H9 (cell line): ENCODE measurements at regions not wholly inside any gene's neighbourhood (a gene's known extent, or its start where the extent isn't known, plus 50 kb on each side); places are given as distances from the start of the nearest gene placed in this dataset.
A peak's percentile ranks its signal among the peaks of the same experiment; 100 is the strongest.

Source experiments
- DNase-seq: peaks from one replicate; pipeline ENCODE4 v3.0.0-alpha.2; 2017
- H2AFZ ChIP-seq: one replicate; pipeline ENCODE4 v1.6.1; 2013; ENCODE audit warnings: mild to moderate bottlenecking, low read length, control low read depth, moderate library complexity
- H2AK5ac ChIP-seq: 2 replicates; pipeline ENCODE4 v1.6.1; 2013; ENCODE audit warnings: low read length, control low read depth, mixed read lengths; ENCODE audit not compliant: insufficient read length
- H2BK120ac ChIP-seq: one replicate; pipeline ENCODE4 v1.6.1; 2013; ENCODE audit warnings: low read depth, mild to moderate bottlenecking, low read length, control low read depth, inconsistent platforms; ENCODE audit not compliant: poor library complexity, severe bottlenecking
- H2BK12ac ChIP-seq: 2 replicates; pipeline ENCODE4 v1.6.1; 2013; ENCODE audit warnings: low read length, control low read depth, mixed read lengths, low read depth; ENCODE audit not compliant: insufficient read length
- H2BK15ac ChIP-seq: 2 replicates; pipeline ENCODE4 v1.6.1; 2013; ENCODE audit warnings: low read depth, low read length, control low read depth
- H2BK20ac ChIP-seq: one replicate; pipeline ENCODE4 v1.6.1; 2013; ENCODE audit warnings: low read depth, mild to moderate bottlenecking, low read length, control low read depth, inconsistent platforms; ENCODE audit not compliant: poor library complexity, severe bottlenecking
- H2BK5ac ChIP-seq: 2 replicates; pipeline ENCODE4 v1.6.1; 2013; ENCODE audit warnings: low read length, control low read depth, mixed read lengths; ENCODE audit not compliant: insufficient read length
- H3K14ac ChIP-seq: 2 replicates; pipeline ENCODE4 v1.6.1; 2013; ENCODE audit warnings: low read length, control low read depth; ENCODE audit not compliant: insufficient read depth
- H3K18ac ChIP-seq: 2 replicates; pipeline ENCODE4 v1.6.1; 2013; ENCODE audit warnings: low read depth, mild to moderate bottlenecking, mixed read lengths, low read length, control low read depth; ENCODE audit not compliant: insufficient read length
- H3K23ac ChIP-seq: 2 replicates; pipeline ENCODE4 v1.6.1; 2013; ENCODE audit warnings: low read length, control low read depth, mixed read lengths, low read depth; ENCODE audit not compliant: insufficient read length
- H3K23me2 ChIP-seq: 2 replicates; pipeline ENCODE4 v1.6.1; 2013; ENCODE audit warnings: low read depth, mild to moderate bottlenecking, mixed read lengths, low read length, control low read depth; ENCODE audit not compliant: insufficient read length, poor library complexity, severe bottlenecking
- H3K27ac ChIP-seq: 2 replicates; pipeline ENCODE4 v1.5.1; 2013; ENCODE audit warnings: low read length, control low read depth, mixed read lengths, low read depth; ENCODE audit not compliant: insufficient read length
- H3K27me3 ChIP-seq: 2 replicates; pipeline ENCODE4 v1.6.1; 2013; ENCODE audit warnings: low read length, control low read depth, inconsistent platforms; ENCODE audit not compliant: insufficient read depth
- H3K4ac ChIP-seq: 2 replicates; pipeline ENCODE4 v1.6.1; 2013; ENCODE audit warnings: low read depth, mild to moderate bottlenecking, control low read depth, inconsistent platforms, low read length, moderate library complexity
- H3K4me1 ChIP-seq: 2 replicates; pipeline ENCODE4 v1.6.1; 2013; ENCODE audit warnings: low read length, control low read depth, inconsistent platforms; ENCODE audit not compliant: insufficient read depth
- H3K4me2 ChIP-seq: 2 replicates; pipeline ENCODE4 v1.6.1; 2013; ENCODE audit warnings: low read length, control low read depth, mixed read lengths; ENCODE audit not compliant: insufficient read length, insufficient read depth
- H3K56ac ChIP-seq: 2 replicates; pipeline ENCODE4 v1.6.1; 2013; ENCODE audit warnings: low read depth, mild to moderate bottlenecking, mixed read lengths, low read length, control low read depth; ENCODE audit not compliant: insufficient read length
- H3K79me1 ChIP-seq: 2 replicates; pipeline ENCODE4 v1.6.1; 2013; ENCODE audit warnings: low read depth, mild to moderate bottlenecking, moderate library complexity, low read length, control low read depth, inconsistent platforms; ENCODE audit not compliant: insufficient read depth, poor library complexity, severe bottlenecking
- H3K79me2 ChIP-seq: 2 replicates; pipeline ENCODE4 v1.6.1; 2013; ENCODE audit warnings: low read length, control low read depth, inconsistent platforms; ENCODE audit not compliant: insufficient read depth
- H3K9ac ChIP-seq: 2 replicates; pipeline ENCODE4 v1.6.1; 2013; ENCODE audit warnings: low read length, control low read depth, mixed read lengths; ENCODE audit not compliant: insufficient read length; ENCODE audit errors: extremely low read depth
- H3K9me3 ChIP-seq: one replicate; pipeline ENCODE4 v1.6.1; 2013; ENCODE audit warnings: low read depth, low read length, inconsistent platforms; ENCODE audit not compliant: control insufficient read depth
- H3T11ph ChIP-seq: one replicate; pipeline ENCODE4 v1.6.1; 2013; ENCODE audit warnings: mild to moderate bottlenecking, low read length, control low read depth, inconsistent platforms
- H4K20me1 ChIP-seq: one replicate; pipeline ENCODE4 v1.6.1; 2013; ENCODE audit not compliant: control insufficient read depth, insufficient read length, insufficient read depth
- H4K5ac ChIP-seq: 2 replicates; pipeline ENCODE4 v1.6.1; 2013; ENCODE audit warnings: low read depth, mild to moderate bottlenecking, mixed read lengths, low read length, control low read depth; ENCODE audit not compliant: insufficient read length
- H4K8ac ChIP-seq: replicated peaks from 2 replicates; pipeline ENCODE4 v1.6.1; 2013; ENCODE audit warnings: low read length, control low read depth, mixed read lengths, low read depth; ENCODE audit not compliant: insufficient read length
- H4K91ac ChIP-seq: 2 replicates; pipeline ENCODE4 v1.6.1; 2013; ENCODE audit warnings: low read depth, mild to moderate bottlenecking, moderate library complexity, mixed read lengths, low read length, control low read depth; ENCODE audit not compliant: insufficient read length
- H3K27ac Mint-ChIP-seq, 3 experiments: 2 replicates in 2 of 3; 3 replicates in 1 of 3; pipeline ENCODE4 v1.8.0; 2020 to 2021; ENCODE audit warnings: mixed read lengths in 3 of 3, mild to moderate bottlenecking in 1 of 3, moderate library complexity in 1 of 3
- H3K27me3 Mint-ChIP-seq: 2 replicates; pipeline ENCODE4 v1.8.0; 2021; ENCODE audit warnings: low read depth, mild to moderate bottlenecking, moderate library complexity, mixed read lengths
- H3K36me3 Mint-ChIP-seq, 3 experiments: 2 replicates in 2 of 3; 3 replicates in 1 of 3; pipeline ENCODE4 v1.8.0; 2020 to 2021; ENCODE audit warnings: low read depth in 3 of 3, mixed read lengths in 3 of 3; ENCODE audit not compliant: insufficient read depth in 1 of 3
- H3K4me1 Mint-ChIP-seq, 2 experiments: 2 replicates each; pipeline ENCODE4 v1.8.0; 2020; ENCODE audit warnings: mixed read lengths in 2 of 2
- H3K4me3 Mint-ChIP-seq, 2 experiments: 2 replicates in 1 of 2; 3 replicates in 1 of 2; pipeline ENCODE4 v1.8.0; 2020 to 2021; ENCODE audit warnings: mild to moderate bottlenecking in 2 of 2, mixed read lengths in 2 of 2, moderate library complexity in 1 of 2
- H3K9me3 Mint-ChIP-seq, 2 experiments: 2 replicates in 1 of 2; 3 replicates in 1 of 2; pipeline ENCODE4 v1.8.0; 2020; ENCODE audit warnings: mild to moderate bottlenecking in 2 of 2, mixed read lengths in 2 of 2, moderate library complexity in 1 of 2
- CTCF ChIP-seq: fragments of 200-600 bp; sonication (generic); conservative IDR thresholded peaks from 3 replicates; pipeline ENCODE4 v1.8.0; 2021; ENCODE audit warnings: antibody characterized with exemption, mild to moderate bottlenecking
- WGBS: extraction: QIAGEN DNeasy Blood & Tissue Kit; methylation state at CpG from one replicate; pipeline ENCODE4 v1.1.7; 2013; ENCODE audit warnings: missing lambda C conversion rate, low lambda C conversion rate, mixed read lengths; ENCODE audit not compliant: insufficient read length; ENCODE audit errors: extremely low coverage; 5-methylcytosine and 5-hydroxymethylcytosine counted together

DNA sequence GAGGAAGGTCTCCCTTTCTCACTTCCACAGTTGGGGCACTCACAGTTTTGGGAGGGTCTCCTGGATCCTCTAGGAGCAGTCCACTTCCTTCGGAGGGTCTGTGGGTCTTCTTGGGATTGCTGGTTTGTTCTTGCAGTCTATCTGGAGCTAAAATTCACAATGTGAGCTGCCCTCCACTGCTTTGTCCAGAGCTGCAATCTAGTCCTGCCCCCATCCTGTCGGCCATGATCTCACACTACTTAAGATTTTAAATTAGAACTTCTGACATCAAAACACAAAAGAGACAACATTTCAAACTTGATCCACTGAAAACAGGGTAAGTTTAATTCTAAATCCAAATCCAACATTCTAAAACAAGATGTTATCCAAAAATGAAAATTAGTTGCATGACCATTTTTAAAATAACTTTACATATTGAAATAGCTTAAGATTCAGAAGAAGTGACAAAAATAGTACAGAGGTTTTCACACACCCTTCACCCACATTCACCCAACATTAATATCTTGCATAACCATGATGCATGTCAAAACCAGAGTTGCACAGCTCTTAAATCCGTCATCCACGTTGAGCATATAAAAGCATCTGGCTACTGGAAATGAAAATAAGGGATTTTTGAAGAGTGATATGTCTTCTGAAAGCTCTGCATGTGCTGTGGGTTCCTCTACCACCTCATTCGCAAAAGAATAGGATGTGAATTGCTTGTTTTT lies 113.7 kb upstream of the EPB41L4A start:
- Histone ChIP-seq H3K9me3 (no peaks in the 10 kb centered on the region), H3K4ac (no peak overlapping the region), H3K23me2 (no peaks in the 10 kb centered on the region), H3K79me1 (no peaks in the 10 kb centered on the region), H2BK12ac (no peak overlapping the region), H2AK5ac (no peak overlapping the region), H3K27me3 (no peaks in the 10 kb centered on the region), H3K27ac (no peak overlapping the region), H4K20me1 (no peaks in the 10 kb centered on the region), H3K4me2 (peak overlapping the region; percentile 12), H4K5ac (no peak overlapping the region), H3K14ac (no peak overlapping the region), H3K23ac (no peak overlapping the region), H3K9ac (no peak overlapping the region), H3K18ac (no peak overlapping the region), H2AFZ (no peak overlapping the region), H3K4me1 (peaks cover 8% of the 10 kb centered on the region), H2BK5ac (no peak overlapping the region), H2BK120ac (no peak overlapping the region), H4K8ac (no peak overlapping the region), H4K91ac (no peak overlapping the region), H3K79me2 (no peaks in the 10 kb centered on the region), H3K56ac (no peak overlapping the region), H3T11ph (no peak overlapping the region), H2BK15ac (no peak overlapping the region), H2BK20ac (no peak overlapping the region)
- no peak for TF ChIP-seq CTCF
- no CpG with 5 or more reads among the region's 5 CpGs for WGBS
- no peak overlapping the region; a peak in 1 of 5 replicates for H3K4me3 Mint-ChIP-seq
- H3K27ac Mint-ChIP-seq: no peak overlapping the region; a peak in 1 of 7 replicates
- no peaks in the 10 kb centered on the region for H3K9me3 Mint-ChIP-seq
- no peaks in the 10 kb centered on the region for H3K36me3 Mint-ChIP-seq
- no peak for DNase-seq
- no peaks in the 10 kb centered on the region for H3K27me3 Mint-ChIP-seq
- H3K4me1 Mint-ChIP-seq: peaks cover 27 to 31% of the 10 kb centered on the region in 2 experiments
